Neural progenitor cell (in vitro differentiated cells): ENCODE measurements at regions not wholly inside any gene's neighbourhood (a gene's known extent, or its start where the extent isn't known, plus 50 kb on each side); places are given as distances from the start of the nearest gene placed in this dataset.

ENCODE experiments used
- DNase-seq: peaks from one replicate; pipeline ENCODE4 v3.0.0-alpha.2; 2016; ENCODE audit warnings: low spot score
- H2AFZ ChIP-seq: fragments of 200-600 bp; sonication (generic); replicated peaks from 2 replicates; pipeline ENCODE4 v1.6.1; 2016; ENCODE audit warnings: antibody characterized with exemption
- H3F3A ChIP-seq: fragments of 200-600 bp; sonication (generic); 2 replicates; pipeline ENCODE4 v1.6.1; 2016; ENCODE audit warnings: antibody characterized with exemption, low read depth
- H3K27ac ChIP-seq: fragments of 200-600 bp; sonication (generic); 2 replicates; pipeline ENCODE4 v1.5.1; 2016; ENCODE audit warnings: mild to moderate bottlenecking
- H3K27me3 ChIP-seq: fragments of 200-600 bp; sonication (generic); 2 replicates; pipeline ENCODE4 v1.6.1; 2016; ENCODE audit warnings: mild to moderate bottlenecking, moderate library complexity
- H3K36me3 ChIP-seq: fragments of 200-600 bp; sonication (generic); 2 replicates; pipeline ENCODE4 v1.5.1; 2016
- H3K4me1 ChIP-seq: fragments of 200-600 bp; sonication (generic); 2 replicates; pipeline ENCODE4 v1.6.1; 2016; ENCODE audit warnings: mixed run types
- H3K4me2 ChIP-seq: fragments of 200-600 bp; sonication (generic); 2 replicates; pipeline ENCODE4 v1.6.1; 2016
- H3K4me3 ChIP-seq: fragments of 200-600 bp; sonication (generic); 2 replicates; pipeline ENCODE4 v1.5.1; 2016
- H3K79me2 ChIP-seq: fragments of 200-600 bp; sonication (generic); 2 replicates; pipeline ENCODE4 v1.6.1; 2016; ENCODE audit warnings: low read depth
- H3K9ac ChIP-seq: fragments of 200-600 bp; sonication (generic); 2 replicates; pipeline ENCODE4 v1.6.1; 2016
- H3K9me3 ChIP-seq: fragments of 200-600 bp; sonication (generic); 2 replicates; pipeline ENCODE4 v1.5.1; 2016; ENCODE audit warnings: low read depth
- H4K20me1 ChIP-seq: fragments of 200-600 bp; sonication (generic); 2 replicates; pipeline ENCODE4 v1.6.1; 2016; ENCODE audit warnings: low read depth
- H3K27ac Mint-ChIP-seq: 3 replicates; pipeline ENCODE4 v1.8.0; 2021; ENCODE audit warnings: mixed read lengths
- H3K27me3 Mint-ChIP-seq: 2 replicates; pipeline ENCODE4 v1.8.0; 2022; ENCODE audit warnings: low read depth, mild to moderate bottlenecking, inconsistent platforms, moderate library complexity, mixed read lengths; ENCODE audit not compliant: insufficient read depth
- H3K36me3 Mint-ChIP-seq: 3 replicates; pipeline ENCODE4 v1.8.0; 2021; ENCODE audit warnings: mixed read lengths
- H3K4me1 Mint-ChIP-seq: 3 replicates; pipeline ENCODE4 v1.8.0; 2021; ENCODE audit warnings: mixed read lengths
- H3K4me3 Mint-ChIP-seq: 3 replicates; pipeline ENCODE4 v1.8.0; 2021; ENCODE audit warnings: mild to moderate bottlenecking, moderate library complexity, mixed read lengths
- H3K9me3 Mint-ChIP-seq: 3 replicates; pipeline ENCODE4 v1.8.0; 2020; ENCODE audit warnings: mixed read lengths
- EZH2 ChIP-seq: fragments of 200-600 bp; sonication (generic); IDR thresholded peaks from 2 replicates; pipeline ENCODE4 v1.6.1; 2017; ENCODE audit warnings: antibody characterized with exemption, mild to moderate bottlenecking, moderate library complexity
- EZH2phosphoT487 ChIP-seq: fragments of 200-600 bp; sonication (generic); IDR thresholded peaks from 2 replicates; pipeline ENCODE4 v1.6.1; 2017; ENCODE audit warnings: antibody characterized with exemption
- TF ChIP-seq, protein P1 (sequence below): fragments of 200-600 bp; sonication (generic); IDR thresholded peaks from 2 replicates; pipeline ENCODE4 v1.5.1; 2017; ENCODE audit warnings: antibody characterized with exemption, mild to moderate bottlenecking

DNA sequence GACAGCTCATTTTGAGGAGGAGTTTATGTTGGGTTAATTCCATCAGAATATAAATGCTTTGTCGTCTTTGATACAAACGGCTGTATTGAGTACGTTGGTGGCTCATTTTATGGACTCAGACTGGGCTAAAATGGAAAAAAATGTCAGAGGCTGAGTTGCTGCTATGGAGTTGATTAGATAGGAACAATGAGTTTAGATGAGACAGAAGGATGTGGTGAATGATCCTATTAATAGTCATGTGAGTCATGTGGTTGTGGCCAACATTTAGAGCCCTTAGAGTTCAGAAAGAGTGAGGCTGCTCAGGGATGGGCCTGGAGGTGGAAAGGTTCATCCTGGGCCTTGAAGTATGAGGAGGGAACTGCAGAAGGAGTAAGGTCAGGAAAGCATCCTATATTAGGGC, 434.2 kb downstream of the MEIS1 start:
- TF ChIP-seq EZH2phosphoT487 (no peak), EZH2 (no peak)
- TF ChIP-seq, protein P1, sequence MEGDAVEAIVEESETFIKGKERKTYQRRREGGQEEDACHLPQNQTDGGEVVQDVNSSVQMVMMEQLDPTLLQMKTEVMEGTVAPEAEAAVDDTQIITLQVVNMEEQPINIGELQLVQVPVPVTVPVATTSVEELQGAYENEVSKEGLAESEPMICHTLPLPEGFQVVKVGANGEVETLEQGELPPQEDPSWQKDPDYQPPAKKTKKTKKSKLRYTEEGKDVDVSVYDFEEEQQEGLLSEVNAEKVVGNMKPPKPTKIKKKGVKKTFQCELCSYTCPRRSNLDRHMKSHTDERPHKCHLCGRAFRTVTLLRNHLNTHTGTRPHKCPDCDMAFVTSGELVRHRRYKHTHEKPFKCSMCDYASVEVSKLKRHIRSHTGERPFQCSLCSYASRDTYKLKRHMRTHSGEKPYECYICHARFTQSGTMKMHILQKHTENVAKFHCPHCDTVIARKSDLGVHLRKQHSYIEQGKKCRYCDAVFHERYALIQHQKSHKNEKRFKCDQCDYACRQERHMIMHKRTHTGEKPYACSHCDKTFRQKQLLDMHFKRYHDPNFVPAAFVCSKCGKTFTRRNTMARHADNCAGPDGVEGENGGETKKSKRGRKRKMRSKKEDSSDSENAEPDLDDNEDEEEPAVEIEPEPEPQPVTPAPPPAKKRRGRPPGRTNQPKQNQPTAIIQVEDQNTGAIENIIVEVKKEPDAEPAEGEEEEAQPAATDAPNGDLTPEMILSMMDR = no peak
- no peak overlapping the region for H3K27ac Mint-ChIP-seq

DNA sequence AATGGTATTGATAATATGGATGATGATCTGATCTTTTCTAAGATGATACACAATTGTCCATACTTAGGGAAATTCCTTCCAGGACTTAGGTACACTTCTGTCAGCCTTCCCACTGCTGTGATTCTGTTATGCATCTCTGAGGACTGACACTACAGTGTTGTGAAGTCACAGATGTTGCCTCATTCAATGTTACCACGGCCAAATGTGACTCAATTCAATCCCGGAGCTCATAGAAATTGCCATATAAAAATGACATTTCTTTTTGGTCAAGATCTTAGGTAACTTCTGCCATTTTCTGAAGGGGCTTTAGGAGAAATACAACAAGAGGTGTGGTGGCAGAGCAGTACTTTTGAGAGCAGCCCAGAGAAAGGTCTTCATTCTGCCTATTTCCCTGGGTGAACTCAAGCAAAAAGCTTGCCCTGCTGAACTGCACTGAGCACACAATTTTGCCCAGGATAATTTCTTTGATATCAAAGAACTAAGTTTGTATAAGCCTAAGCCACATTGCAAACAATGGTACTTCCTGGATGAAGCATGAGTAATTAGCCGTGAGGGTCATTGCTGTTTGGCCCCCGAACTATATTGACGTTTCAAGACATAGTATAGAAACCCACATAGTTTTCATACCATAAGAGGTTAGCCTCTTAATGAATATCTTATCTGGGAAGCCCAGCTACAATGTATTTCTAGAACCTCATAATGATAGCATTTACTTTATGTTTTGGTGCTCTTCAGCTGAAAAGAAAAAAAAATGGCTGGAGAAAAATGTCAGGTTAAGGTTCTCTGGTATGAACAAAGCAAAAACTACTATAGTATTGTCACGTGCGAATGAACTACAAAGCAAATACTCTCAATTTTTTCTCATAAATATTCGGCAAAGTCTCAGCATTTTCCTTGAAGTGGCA, 437.4 kb downstream of the MEIS1 start:
- H3K27me3 ChIP-seq = no peaks in the 10 kb centered on the region
- no peak for DNase-seq
- H3K4me2 ChIP-seq = no peak overlapping the region
- no peaks in the 10 kb centered on the region for H3F3A ChIP-seq
- no peak overlapping the region for H3K4me3 ChIP-seq
- H3K4me1 Mint-ChIP-seq = peaks cover 32% of the 10 kb centered on the region
- no peaks in the 10 kb centered on the region for H3K9me3 Mint-ChIP-seq
- no peaks in the 10 kb centered on the region for H3K36me3 Mint-ChIP-seq
- H3K36me3 ChIP-seq = no peaks in the 10 kb centered on the region
- H3K27ac Mint-ChIP-seq = no peak overlapping the region
- TF ChIP-seq, protein P1 = no peak
- TF ChIP-seq EZH2phosphoT487 (no peak), EZH2 (no peak)
- no peak overlapping the region for H3K9ac ChIP-seq
- no peaks in the 10 kb centered on the region for H3K79me2 ChIP-seq
- no peak overlapping the region for H2AFZ ChIP-seq
- no peak overlapping the region for H3K4me3 Mint-ChIP-seq
- H3K4me1 ChIP-seq = peaks cover 9% of the 10 kb centered on the region
- peaks cover 2% of the 10 kb centered on the region for H3K27me3 Mint-ChIP-seq
- no peak overlapping the region for H3K27ac ChIP-seq
- H3K9me3 ChIP-seq = no peaks in the 10 kb centered on the region
- no peaks in the 10 kb centered on the region for H4K20me1 ChIP-seq

More for the DNA sequence above, 434.2 kb downstream of the MEIS1 start:
- Histone ChIP-seq H3K4me2 (no peak overlapping the region), H3K4me3 (no peak overlapping the region), H3K4me1 (peaks cover 9% of the 10 kb centered on the region), H4K20me1 (no peaks in the 10 kb centered on the region), H3K27me3 (no peaks in the 10 kb centered on the region), H3K9me3 (no peaks in the 10 kb centered on the region), H3K79me2 (no peaks in the 10 kb centered on the region), H3K36me3 (no peaks in the 10 kb centered on the region), H2AFZ (no peak overlapping the region), H3K27ac (no peak overlapping the region), H3K9ac (no peak overlapping the region), H3F3A (no peaks in the 10 kb centered on the region)
- Mint-ChIP-seq H3K9me3 (no peaks in the 10 kb centered on the region), H3K4me1 (peaks cover 30% of the 10 kb centered on the region), H3K4me3 (no peak overlapping the region), H3K36me3 (no peaks in the 10 kb centered on the region), H3K27me3 (peaks cover 2% of the 10 kb centered on the region)
- no peak for DNase-seq

DNA sequence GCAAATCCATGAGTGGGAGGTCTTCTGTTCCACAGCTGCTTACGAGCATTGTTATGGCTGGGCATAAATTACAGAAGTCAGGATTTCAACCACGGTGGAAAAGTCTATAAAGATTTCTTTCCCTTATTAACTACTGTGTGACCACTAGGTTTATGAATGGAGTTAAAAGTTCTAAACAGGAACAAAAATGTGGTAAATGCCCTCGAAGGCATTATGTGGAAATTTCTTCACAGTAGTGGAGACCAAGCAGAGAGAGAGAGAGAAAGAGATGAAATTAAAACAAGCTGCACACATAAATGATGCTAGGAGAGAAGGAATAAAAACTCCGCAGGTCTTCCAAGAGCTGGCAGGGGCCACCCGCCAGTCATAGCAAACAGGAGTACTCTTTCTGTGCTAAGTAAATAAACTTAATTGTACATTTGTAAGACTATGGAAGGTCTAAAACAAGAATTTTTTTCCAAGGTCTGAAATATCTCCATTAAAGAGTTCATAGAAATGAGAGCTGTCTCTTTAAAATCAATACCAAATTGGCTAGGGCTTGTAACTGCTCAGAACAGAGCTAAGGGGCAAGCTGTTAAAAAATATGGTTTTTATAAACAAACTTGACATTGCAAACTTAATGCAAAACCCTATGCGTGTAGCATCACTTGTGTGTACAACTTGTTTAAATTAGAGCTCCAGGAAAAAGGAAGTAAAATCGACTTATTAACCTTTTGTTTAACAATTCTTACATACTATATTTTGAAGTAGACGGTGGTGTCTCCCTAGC, 438.2 kb downstream of the MEIS1 start:
- no peaks in the 10 kb centered on the region for H3F3A ChIP-seq
- H3K27me3 Mint-ChIP-seq = peaks cover 2% of the 10 kb centered on the region
- peaks cover 24% of the 10 kb centered on the region for H3K4me1 Mint-ChIP-seq
- H3K4me3 Mint-ChIP-seq = no peak overlapping the region
- peaks cover 9% of the 10 kb centered on the region for H3K4me1 ChIP-seq
- H3K36me3 Mint-ChIP-seq = no peaks in the 10 kb centered on the region
- no peaks in the 10 kb centered on the region for H3K9me3 ChIP-seq
- no peak overlapping the region for H3K27ac ChIP-seq
- no peaks in the 10 kb centered on the region for H3K36me3 ChIP-seq
- no peaks in the 10 kb centered on the region for H3K27me3 ChIP-seq
- no peaks in the 10 kb centered on the region for H4K20me1 ChIP-seq
- DNase-seq = no peak
- no peak overlapping the region for H2AFZ ChIP-seq
- no peak overlapping the region for H3K4me2 ChIP-seq
- no peak overlapping the region for H3K27ac Mint-ChIP-seq
- no peak overlapping the region for H3K9ac ChIP-seq
- no peaks in the 10 kb centered on the region for H3K79me2 ChIP-seq
- no peaks in the 10 kb centered on the region for H3K9me3 Mint-ChIP-seq
- TF ChIP-seq EZH2 = no peak
- TF ChIP-seq EZH2phosphoT487 = no peak
- no peak overlapping the region for H3K4me3 ChIP-seq
